ENCODE measurements at regions not wholly inside any gene's neighbourhood (a gene's known extent, or its start where the extent isn't known, plus 50 kb on each side); places are given as distances from the start of the nearest gene placed in this dataset.

DNA sequence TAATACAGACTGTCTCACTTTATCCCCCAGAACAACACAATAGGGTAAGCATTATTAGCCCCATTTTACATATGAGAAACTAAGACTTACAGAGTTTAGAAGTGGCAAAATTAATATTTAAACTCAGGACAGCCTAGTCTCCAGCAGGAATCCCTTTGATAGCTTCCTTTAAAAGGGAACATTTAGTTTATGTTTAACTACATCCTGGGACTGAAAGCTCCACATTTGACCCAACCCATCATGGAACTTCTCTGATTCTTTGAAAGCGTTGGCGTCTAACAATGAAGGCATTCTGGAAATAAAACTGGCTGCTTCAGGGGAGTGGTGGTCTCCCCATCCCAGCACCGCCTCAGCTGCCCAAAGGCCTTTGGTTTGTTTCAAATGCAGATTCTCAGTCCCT lies 250.6 kb upstream of the NFIA start:
- TF ChIP-seq POLR2A (IDR thresholded peaks at IDR 0.05) (no peak), CTCF (IDR thresholded peaks at IDR 0.05) (no peak)
